ENCODE measurements at regions not wholly inside any gene's neighbourhood (a gene's known extent, or its start where the extent isn't known, plus 50 kb on each side); places are given as distances from the start of the nearest gene placed in this dataset.

GRCh38 chr2:64865831-64866345 lies 123.3 kb upstream of the SLC1A4 start:
- intact Hi-C loops (cut with DNase I), result loop anchor here (2.0 to 10.0 kb wide), 8 partner anchors 111 to 279 kb away; partner anchors contain the start of gene SERTAD2 (in 1 of the 4)
- DNase-seq, result no peak
- H3K9me3 ChIP-seq, result no peaks in the 10 kb centered on the region

GRCh38 chr2:64866797-64867196 lies 122.4 kb upstream of the SLC1A4 start:
- H3K4me1 ChIP-seq (ENCODE audit: insufficient read depth), result peaks cover 1% of the 10 kb centered on the region
- no peak overlapping the region for H3K4me3 ChIP-seq
- H3K27ac ChIP-seq, result no peak overlapping the region
- peak; percentile 55 to 83 (median 69) for DNase-seq
- WGBS, 3 donors, result 10 to 26% (median 15%) methylated on average over 8 of the region's 8 CpGs
- no peaks in the 10 kb centered on the region for H3K9me3 ChIP-seq
- intact Hi-C loops (cut with DNase I), result loop anchor here (2.0 to 10.0 kb wide), 6 partner anchors 112 to 280 kb away; no protein-coding TSS in a partner anchor
- TF ChIP-seq POLR2A (IDR thresholded peaks at IDR 0.05) (no peak), EP300 (IDR thresholded peaks at IDR 0.05) (no peak), CTCF (IDR thresholded peaks at IDR 0.05) (no peak)
- H3K36me3 ChIP-seq, result no peaks in the 10 kb centered on the region
- no peaks in the 10 kb centered on the region for H3K27me3 ChIP-seq

More at GRCh38 chr2:64865831-64866345, 123.3 kb upstream of the SLC1A4 start:
- H3K4me1 ChIP-seq (ENCODE audit: insufficient read depth), result peaks cover 1% of the 10 kb centered on the region
- no peak overlapping the region for H3K27ac ChIP-seq
- TF ChIP-seq CTCF (IDR thresholded peaks at IDR 0.05) (no peak), EP300 (IDR thresholded peaks at IDR 0.05) (no peak), POLR2A (IDR thresholded peaks at IDR 0.05) (no peak)
- H3K4me3 ChIP-seq, result peak overlapping the region; percentile 57
- 48 to 58% (median 48%) methylated on average over 10 of the region's 10 CpGs for WGBS, 3 donors
- H3K36me3 ChIP-seq, result no peaks in the 10 kb centered on the region
- no peaks in the 10 kb centered on the region for H3K27me3 ChIP-seq

- WGBS, 3 donors, result 72 to 85% (median 73%) methylated on average over 9 of the region's 9 CpGs
- no peaks in the 10 kb centered on the region for H3K9me3 ChIP-seq
- H3K27ac ChIP-seq, result no peak overlapping the region
- no peak overlapping the region for H3K4me3 ChIP-seq
- intact Hi-C loops (cut with DNase I), result loop anchor here (2.0 to 10.0 kb wide), 6 partner anchors 113 to 281 kb away; no protein-coding TSS in a partner anchor
- peaks cover 1% of the 10 kb centered on the region for H3K4me1 ChIP-seq (ENCODE audit: insufficient read depth)
- H3K27me3 ChIP-seq, result no peaks in the 10 kb centered on the region
- TF ChIP-seq POLR2A (IDR thresholded peaks at IDR 0.05) (no peak), CTCF (IDR thresholded peaks at IDR 0.05) (no peak), EP300 (IDR thresholded peaks at IDR 0.05) (no peak)
- no peak for DNase-seq
- H3K36me3 ChIP-seq, result no peaks in the 10 kb centered on the region
Measured at GRCh38 chr2:64867253-64867996, 121.8 kb upstream of the SLC1A4 start.

- intact Hi-C loops (cut with DNase I), result loop anchor here (5.0 to 10.0 kb wide), 5 partner anchors 114 to 282 kb away; no protein-coding TSS in a partner anchor
- 64 to 73% (median 70%) methylated on average over 10 of the region's 10 CpGs for WGBS, 3 donors
Measured at GRCh38 chr2:64869126-64869525, 120.1 kb upstream of the SLC1A4 start.

More at GRCh38 chr2:64869126-64869525, 120.1 kb upstream of the SLC1A4 start:
- no peaks in the 10 kb centered on the region for H3K27me3 ChIP-seq
- DNase-seq, result no peak
- H3K27ac ChIP-seq, result no peak overlapping the region
- H3K4me1 ChIP-seq (ENCODE audit: insufficient read depth), result peaks cover 1% of the 10 kb centered on the region
- H3K36me3 ChIP-seq, result no peaks in the 10 kb centered on the region
- no peaks in the 10 kb centered on the region for H3K9me3 ChIP-seq
- H3K4me3 ChIP-seq, result no peak overlapping the region
- TF ChIP-seq EP300 (IDR thresholded peaks at IDR 0.05), result no peak
- TF ChIP-seq CTCF (IDR thresholded peaks at IDR 0.05), result no peak
- TF ChIP-seq POLR2A (IDR thresholded peaks at IDR 0.05), result no peak
